IMR-90 (cell line): ENCODE measurements at regions not wholly inside any gene's neighbourhood (a gene's known extent, or its start where the extent isn't known, plus 50 kb on each side); places are given as distances from the start of the nearest gene placed in this dataset.

Source experiments
- ATAC-seq: fragments of 200-7000 bp; cut with Tn5 transposase; 2 replicates; pipeline ENCODE4 v1.9.1; 2020; ENCODE audit warnings: low read depth, mild to moderate bottlenecking, moderate library complexity
- BruUV-seq: library from RNA; stranded (reverse); fragments of 400-500 nt; replicated peaks from 2 replicates; lab custom pipeline; 2021; lab: Mats Ljungman, UMichigan
- CTCF ChIA-PET: fragments of 300-600 bp; formaldehyde crosslinking; extraction: SDS; loops from one replicate; lab custom pipeline; 2021; ENCODE audit warnings: antibody characterized with exemption; lab: Yijun Ruan, JAX
- POLR2A ChIA-PET: fragments of 300-600 bp; sonication (Branson Sonifier 250); formaldehyde crosslinking; loops from one replicate; lab custom pipeline; 2022; ENCODE audit warnings: antibody characterized with exemption; ENCODE audit not compliant: unreplicated experiment; lab: Charles Lee
- DNase-seq: peaks from one replicate; pipeline ENCODE4 v3.0.0; 2013
- H2AFZ ChIP-seq: replicated peaks from 2 replicates; pipeline ENCODE3; 2013; ENCODE audit warnings: low read length, mild to moderate bottlenecking; ENCODE audit not compliant: poor library complexity
- H2AK5ac ChIP-seq: 2 replicates; pipeline ENCODE4 v1.6.1; 2013; ENCODE audit warnings: low read depth, low read length, inconsistent platforms
- H2AK9ac ChIP-seq: replicated peaks from 2 replicates; pipeline ENCODE3; 2013; ENCODE audit warnings: mild to moderate bottlenecking, low read depth, low read length, moderate library complexity; ENCODE audit not compliant: poor library complexity
- H2BK120ac ChIP-seq: 2 replicates; pipeline ENCODE4 v1.6.1; 2013; ENCODE audit warnings: low read depth, low read length, inconsistent platforms
- H2BK15ac ChIP-seq: 3 replicates; pipeline ENCODE4 v1.6.1; 2013; ENCODE audit warnings: low read depth, low read length, inconsistent platforms
- H2BK20ac ChIP-seq: 2 replicates; pipeline ENCODE4 v1.6.1; 2013; ENCODE audit warnings: low read depth, mild to moderate bottlenecking, inconsistent platforms, low read length, moderate library complexity
- H2BK5ac ChIP-seq: 2 replicates; pipeline ENCODE4 v1.6.1; 2013; ENCODE audit warnings: mild to moderate bottlenecking, low read depth, low read length, inconsistent platforms; ENCODE audit not compliant: poor library complexity, severe bottlenecking
- H3K14ac ChIP-seq: replicated peaks from 2 replicates; pipeline ENCODE4 v1.6.1; 2013; ENCODE audit warnings: low read depth, low read length, inconsistent platforms
- H3K18ac ChIP-seq: 2 replicates; pipeline ENCODE4 v1.6.1; 2013; ENCODE audit warnings: low read depth, low read length, control low read depth
- H3K23ac ChIP-seq: 2 replicates; pipeline ENCODE4 v1.6.1; 2013; ENCODE audit warnings: low read depth, low read length, inconsistent platforms
- H3K27ac ChIP-seq: 2 replicates; pipeline ENCODE4 v1.5.1; 2013; ENCODE audit warnings: mild to moderate bottlenecking, control low read depth, low read length; ENCODE audit not compliant: insufficient read depth
- H3K27me3 ChIP-seq: 2 replicates; pipeline ENCODE4 v1.6.1; 2013; ENCODE audit warnings: low read length; ENCODE audit not compliant: control insufficient read depth, insufficient read depth
- H3K36me3 ChIP-seq: 2 replicates; pipeline ENCODE4 v1.6.1; 2013; ENCODE audit warnings: low read length, mixed read lengths; ENCODE audit not compliant: control insufficient read depth, insufficient read depth
- H3K4ac ChIP-seq: 2 replicates; pipeline ENCODE4 v1.6.1; 2013; ENCODE audit warnings: low read depth, low read length, inconsistent platforms
- H3K4me1 ChIP-seq: 2 replicates; pipeline ENCODE4 v1.6.1; 2013; ENCODE audit warnings: low read length, mixed read lengths; ENCODE audit not compliant: control insufficient read depth, insufficient read depth
- H3K4me2 ChIP-seq: 2 replicates; pipeline ENCODE4 v1.6.1; 2013; ENCODE audit warnings: low read depth, mild to moderate bottlenecking, control low read depth, low read length, moderate library complexity
- H3K4me3 ChIP-seq: 2 replicates; pipeline ENCODE4 v1.5.1; 2013; ENCODE audit warnings: low read depth, mild to moderate bottlenecking, control low read depth, low read length, moderate library complexity; ENCODE audit not compliant: insufficient read depth
- H3K56ac ChIP-seq: 2 replicates; pipeline ENCODE4 v1.6.1; 2013; ENCODE audit warnings: low read length, inconsistent platforms; ENCODE audit not compliant: insufficient read depth; ENCODE audit errors: extremely low read depth
- H3K79me1 ChIP-seq, 2 experiments: 2 replicates each; pipeline ENCODE4 v1.6.1; 2013; ENCODE audit warnings: low read length in 2 of 2, inconsistent platforms in 1 of 2, low read depth in 1 of 2
- H3K9ac ChIP-seq: 2 replicates; pipeline ENCODE4 v1.6.1; 2013; ENCODE audit warnings: low read depth, low read length, control low read depth
- H3K9me1 ChIP-seq: 2 replicates; pipeline ENCODE4 v1.6.1; 2013; ENCODE audit warnings: low read length, inconsistent platforms; ENCODE audit not compliant: insufficient read depth
- H3K9me3 ChIP-seq: 2 replicates; pipeline ENCODE4 v1.6.1; 2013; ENCODE audit warnings: low read length; ENCODE audit not compliant: control insufficient read depth, insufficient read depth
- H4K20me1 ChIP-seq: 2 replicates; pipeline ENCODE4 v1.6.1; 2013; ENCODE audit warnings: low read length, inconsistent platforms; ENCODE audit not compliant: insufficient read depth
- H4K5ac ChIP-seq: 2 replicates; pipeline ENCODE4 v1.6.1; 2013; ENCODE audit warnings: mild to moderate bottlenecking, low read depth, low read length, control low read depth
- H4K8ac ChIP-seq, 2 experiments: 2 replicates each; pipeline ENCODE4 v1.6.1; 2013; ENCODE audit warnings: low read depth in 2 of 2, low read length in 2 of 2, control low read depth in 1 of 2, inconsistent platforms in 1 of 2
- H4K91ac ChIP-seq: 2 replicates; pipeline ENCODE4 v1.6.1; 2013; ENCODE audit warnings: low read depth, low read length, inconsistent platforms; ENCODE audit not compliant: insufficient read depth
- BHLHE40 ChIP-seq: fragments of 150-350 bp; IDR thresholded peaks from 2 replicates; pipeline ENCODE4 v1.6.1; 2016; ENCODE audit warnings: mild to moderate bottlenecking, low read depth, low read length
- CEBPB ChIP-seq: IDR thresholded peaks from 2 replicates; pipeline ENCODE4 v1.6.1; 2012; ENCODE audit warnings: low read depth, low read length, improper control_type of control experiment
- MAFK ChIP-seq: IDR thresholded peaks from 2 replicates; pipeline ENCODE4 v1.6.1; 2012; ENCODE audit warnings: low read depth, low read length, improper control_type of control experiment
- MAZ ChIP-seq: IDR thresholded peaks from 2 replicates; pipeline ENCODE4 v1.6.1; 2012; ENCODE audit warnings: low read depth, mild to moderate bottlenecking, low read length, improper control_type of control experiment, moderate library complexity, borderline replicate concordance
- MXI1 ChIP-seq: IDR thresholded peaks from 2 replicates; pipeline ENCODE4 v1.6.1; 2012; ENCODE audit warnings: low read depth, mild to moderate bottlenecking, low read length, moderate library complexity, borderline replicate concordance
- NFE2L2 ChIP-seq: fragments of 150-350 bp; IDR thresholded peaks from 2 replicates; pipeline ENCODE4 v1.6.1; 2016; ENCODE audit warnings: low read depth, mild to moderate bottlenecking, low read length
- POLR2A ChIP-seq: IDR thresholded peaks from 2 replicates; pipeline ENCODE4 v1.6.1; 2012; ENCODE audit warnings: mild to moderate bottlenecking, low read depth, low read length
- RAD21 ChIP-seq: IDR thresholded peaks from 2 replicates; pipeline ENCODE4 v1.6.1; 2012; ENCODE audit warnings: low read length, improper control_type of control experiment
- WGBS, 2 experiments: methylation state at CpG; one replicate each; pipeline versions ENCODE4 v1.1.5 to v1.1.7; 2013; ENCODE audit warnings: missing lambda C conversion rate in 2 of 2; ENCODE audit not compliant: insufficient read length in 1 of 2; ENCODE audit errors: extremely low coverage in 2 of 2; 5-methylcytosine and 5-hydroxymethylcytosine counted together
- dilution Hi-C: fragments of 300-500 bp; cut with HindIII; formaldehyde crosslinking; loops from one replicate; pipeline ENCODE4 v1.14.3; 2018; ENCODE audit warnings: low sequenced_read_pairs; ENCODE audit not compliant: unreplicated experiment
- in situ Hi-C: fragments of 300-500 bp; cut with MboI; formaldehyde crosslinking; loops from 3 replicates; pipeline ENCODE4 v1.14.3; 2019; ENCODE audit warnings: low sequenced_read_pairs, inconsistent platforms, mixed read lengths
- intact Hi-C: fragments of 100-400 bp; cut with micrococcal nuclease; formaldehyde crosslinking; loops from 2 replicates; pipeline ENCODE4 v1.10.0; 2022
- TF ChIP-seq, protein P1 (sequence below): fragments of 150-350 bp; IDR thresholded peaks from 2 replicates; pipeline ENCODE4 v1.6.1; 2017; ENCODE audit warnings: mild to moderate bottlenecking, antibody characterized with exemption, low read length, low read depth

DNA sequence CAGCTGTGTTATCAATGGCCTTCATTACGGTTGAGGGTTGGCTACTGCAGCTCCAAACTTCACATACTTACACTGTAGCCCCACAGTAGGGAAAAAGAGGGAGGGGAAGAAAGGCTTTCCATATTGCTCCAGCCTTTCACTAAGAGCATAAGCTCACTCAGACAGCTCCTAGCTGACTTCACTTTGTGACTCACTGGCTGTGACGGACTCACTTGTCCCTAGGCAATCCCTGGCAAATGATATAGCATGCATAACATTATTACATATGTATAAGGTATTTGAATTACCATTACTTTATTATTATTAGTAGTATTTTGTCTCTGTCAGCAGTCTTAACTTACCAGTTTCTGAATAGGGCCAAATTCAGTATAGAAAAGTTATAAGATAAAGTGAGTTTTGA, 350.7 kb downstream of the RMST start:
- no peak overlapping the region for H2AFZ ChIP-seq
- no peak for DNase-seq
- no peak overlapping the region for H4K8ac ChIP-seq
- H3K36me3 ChIP-seq, result no peaks in the 10 kb centered on the region
- H3K56ac ChIP-seq, result no peak overlapping the region
- H4K20me1 ChIP-seq, result no peaks in the 10 kb centered on the region
- H3K4me1 ChIP-seq, result no peaks in the 10 kb centered on the region
- WGBS, 2 experiments, result no CpG with 5 or more reads among the region's 2 CpGs
- no peak overlapping the region for H2BK120ac ChIP-seq
- no peak overlapping the region for H2AK5ac ChIP-seq
- no peaks in the 10 kb centered on the region for H3K9me1 ChIP-seq
- H3K4me3 ChIP-seq, result no peak overlapping the region
- peaks cover 2% of the 10 kb centered on the region for H3K9me3 ChIP-seq
- H2AK9ac ChIP-seq, result no peak overlapping the region
- no peak overlapping the region for H3K14ac ChIP-seq
- POLR2A ChIA-PET, result no interaction called here
- dilution Hi-C loops (no loop called here), in situ Hi-C loops (no loop called here), intact Hi-C loops (no loop called here)
- H3K27ac ChIP-seq, result no peak overlapping the region
- CTCF ChIA-PET, result no interaction called here
- no peak overlapping the region for H3K4ac ChIP-seq
- H3K23ac ChIP-seq, result no peak overlapping the region
- BruUV-seq, result no TSS peak
- no peak overlapping the region for H4K5ac ChIP-seq
- H2BK5ac ChIP-seq, result no peak overlapping the region
- H3K79me1 ChIP-seq, result no peaks in the 10 kb centered on the region
- H2BK20ac ChIP-seq, result no peak overlapping the region
- no peak for ATAC-seq
- no peak overlapping the region for H3K9ac ChIP-seq
- H3K18ac ChIP-seq, result no peak overlapping the region
- H3K4me2 ChIP-seq, result no peak overlapping the region
- H4K91ac ChIP-seq, result no peak overlapping the region
- no peak for TF ChIP-seq MAZ
- no peak for TF ChIP-seq MAFK
- TF ChIP-seq, protein P1, sequence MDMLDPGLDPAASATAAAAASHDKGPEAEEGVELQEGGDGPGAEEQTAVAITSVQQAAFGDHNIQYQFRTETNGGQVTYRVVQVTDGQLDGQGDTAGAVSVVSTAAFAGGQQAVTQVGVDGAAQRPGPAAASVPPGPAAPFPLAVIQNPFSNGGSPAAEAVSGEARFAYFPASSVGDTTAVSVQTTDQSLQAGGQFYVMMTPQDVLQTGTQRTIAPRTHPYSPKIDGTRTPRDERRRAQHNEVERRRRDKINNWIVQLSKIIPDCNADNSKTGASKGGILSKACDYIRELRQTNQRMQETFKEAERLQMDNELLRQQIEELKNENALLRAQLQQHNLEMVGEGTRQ, result no peak
- TF ChIP-seq CEBPB, result no peak
- no peak for TF ChIP-seq NFE2L2
- TF ChIP-seq BHLHE40, result no peak
- no peak for TF ChIP-seq POLR2A
- TF ChIP-seq MXI1, result no peak
- no peak for TF ChIP-seq RAD21
- H3K27me3 ChIP-seq, result no peaks in the 10 kb centered on the region
- no peak overlapping the region for H2BK15ac ChIP-seq
